Body of pancreas (tissue), 4 donors: ENCODE measurements at regions not wholly inside any gene's neighbourhood (a gene's known extent, or its start where the extent isn't known, plus 50 kb on each side); places are given as distances from the start of the nearest gene placed in this dataset.

Experiments
- ATAC-seq: fragments of 150-250 bp; one replicate; pipeline ENCODE4 v1.9.1; 2016
- DNase-seq, 4 donors: peaks; one replicate each; pipeline ENCODE4 v3.0.0-alpha.2; 2019
- H3K27ac ChIP-seq, 4 donors: fragments of 200-600 bp; sonication (generic); 1 replicate in 3 of 4; 2 replicates in 1 of 4; pipeline versions ENCODE4 v1.5.1 to v1.6.1; 2016 to 2019; ENCODE audit warnings: mild to moderate bottlenecking in 1 of 4, mixed read lengths in 1 of 4, moderate library complexity in 1 of 4
- H3K27me3 ChIP-seq, 2 donors: fragments of 200-600 bp; sonication (generic); one replicate each; pipeline ENCODE4 v1.6.0; 2016; ENCODE audit warnings: mild to moderate bottlenecking in 1 of 2
- H3K36me3 ChIP-seq, 2 donors: fragments of 200-600 bp; sonication (generic); replicated peaks in 1 of 2; 2 replicates each; pipeline ENCODE4 v1.5.1; 2016; ENCODE audit warnings: low read depth in 2 of 2; ENCODE audit not compliant: insufficient read depth in 1 of 2
- H3K4me1 ChIP-seq: fragments of 200-600 bp; sonication (generic); one replicate; pipeline ENCODE4 v1.6.0; 2016
- H3K4me3 ChIP-seq, 2 donors: fragments of 200-600 bp; sonication (generic); 1 replicate in 1 of 2; 2 replicates in 1 of 2; pipeline ENCODE4 v1.5.1; 2016 to 2019
- H3K9me3 ChIP-seq, 3 donors: fragments of 200-600 bp; sonication (generic); 1 replicate in 2 of 3; 2 replicates in 1 of 3; pipeline ENCODE4 v1.5.1; 2016
- POLR2A ChIP-seq, 3 donors: fragments of 450-650 bp; IDR thresholded peaks; one replicate each; pipeline ENCODE4 v1.6.1; 2016; ENCODE audit warnings: antibody characterized with exemption in 3 of 3, mild to moderate bottlenecking in 2 of 3
- WGBS, 2 donors: methylation state at CpG; one replicate each; pipeline ENCODE4 v1.1.5; 2017; 5-methylcytosine and 5-hydroxymethylcytosine counted together
- intact Hi-C: fragments of 100-400 bp; cut with DNase I; formaldehyde crosslinking; loops from one replicate; pipeline ENCODE4 v1.15.1; 2023
- TF ChIP-seq, protein P1 (sequence below), 7 experiments: fragments of 450-650 bp in 4 of 7; fragments of 200-600 bp in 3 of 7; sonication (generic) in 3 of 7; IDR thresholded peaks; one replicate each; pipeline ENCODE4 v1.5.1; 2016 to 2019; ENCODE audit warnings: antibody characterized with exemption in 7 of 7

DNA sequence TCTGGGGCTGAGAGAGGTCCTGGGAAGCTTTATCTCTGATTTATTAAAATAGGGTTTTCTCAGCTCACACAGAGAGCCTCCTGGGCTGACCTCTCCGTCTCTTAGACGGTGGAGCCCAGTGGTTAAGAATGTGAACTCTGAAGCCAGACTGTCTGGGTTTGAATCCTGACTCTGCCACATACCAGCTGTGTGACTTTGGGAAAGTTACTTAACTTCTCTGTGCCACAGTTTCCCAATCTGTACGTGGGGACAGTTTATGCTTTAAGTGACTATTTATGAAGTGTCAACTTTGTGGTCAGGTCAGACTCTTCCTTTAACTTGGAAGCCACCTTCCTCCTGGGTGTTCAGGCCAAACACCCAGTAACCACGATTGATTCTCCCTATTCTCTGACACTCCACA lies 290.9 kb downstream of the AACS start:
- DNase-seq (no peak), ATAC-seq (no peak)
- WGBS, 2 donors: 66 to 70% methylated on average over 4 of the region's 4 CpGs
- intact Hi-C loops: no loop called here
- no peaks in the 10 kb centered on the region for H3K27me3 ChIP-seq
- H3K4me3 ChIP-seq: no peak overlapping the region
- no peak overlapping the region for H3K27ac ChIP-seq
- no peak for TF ChIP-seq POLR2A (IDR thresholded peaks at IDR 0.05)
- TF ChIP-seq, protein P1, sequence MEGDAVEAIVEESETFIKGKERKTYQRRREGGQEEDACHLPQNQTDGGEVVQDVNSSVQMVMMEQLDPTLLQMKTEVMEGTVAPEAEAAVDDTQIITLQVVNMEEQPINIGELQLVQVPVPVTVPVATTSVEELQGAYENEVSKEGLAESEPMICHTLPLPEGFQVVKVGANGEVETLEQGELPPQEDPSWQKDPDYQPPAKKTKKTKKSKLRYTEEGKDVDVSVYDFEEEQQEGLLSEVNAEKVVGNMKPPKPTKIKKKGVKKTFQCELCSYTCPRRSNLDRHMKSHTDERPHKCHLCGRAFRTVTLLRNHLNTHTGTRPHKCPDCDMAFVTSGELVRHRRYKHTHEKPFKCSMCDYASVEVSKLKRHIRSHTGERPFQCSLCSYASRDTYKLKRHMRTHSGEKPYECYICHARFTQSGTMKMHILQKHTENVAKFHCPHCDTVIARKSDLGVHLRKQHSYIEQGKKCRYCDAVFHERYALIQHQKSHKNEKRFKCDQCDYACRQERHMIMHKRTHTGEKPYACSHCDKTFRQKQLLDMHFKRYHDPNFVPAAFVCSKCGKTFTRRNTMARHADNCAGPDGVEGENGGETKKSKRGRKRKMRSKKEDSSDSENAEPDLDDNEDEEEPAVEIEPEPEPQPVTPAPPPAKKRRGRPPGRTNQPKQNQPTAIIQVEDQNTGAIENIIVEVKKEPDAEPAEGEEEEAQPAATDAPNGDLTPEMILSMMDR (IDR thresholded peaks at IDR 0.05): no peak
- no peaks in the 10 kb centered on the region for H3K36me3 ChIP-seq
- no peaks in the 10 kb centered on the region for H3K9me3 ChIP-seq
- no peaks in the 10 kb centered on the region for H3K4me1 ChIP-seq

DNA sequence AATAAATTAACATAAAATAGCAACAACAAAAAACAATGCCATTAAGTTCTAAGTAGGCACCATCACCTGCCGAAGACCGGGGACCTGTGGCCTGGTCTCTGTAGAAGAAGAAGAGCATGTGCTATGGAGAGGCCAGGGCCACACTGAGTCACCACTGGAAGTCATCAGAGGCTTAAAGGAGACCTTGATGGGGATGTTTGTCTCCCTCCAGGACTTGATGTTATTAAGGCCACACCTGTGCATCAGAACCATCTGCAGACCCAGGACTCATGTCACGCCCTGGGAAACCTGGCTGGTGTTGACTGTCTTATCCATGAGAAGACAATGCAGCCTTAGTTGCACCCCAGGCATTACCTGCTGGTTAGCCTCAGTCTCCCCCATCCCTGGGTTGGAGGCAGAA lies 292.3 kb downstream of the AACS start:
- H3K27me3 ChIP-seq: no peaks in the 10 kb centered on the region
- WGBS, 2 donors: 87 to 98% methylated on average over 3 of the region's 3 CpGs
- H3K36me3 ChIP-seq: no peaks in the 10 kb centered on the region
- H3K4me1 ChIP-seq: no peaks in the 10 kb centered on the region
- ATAC-seq: no peak
- no peak overlapping the region for H3K4me3 ChIP-seq
- intact Hi-C loops: no loop called here
- DNase-seq: no peak
- no peak overlapping the region for H3K27ac ChIP-seq
- no peaks in the 10 kb centered on the region for H3K9me3 ChIP-seq
- TF ChIP-seq POLR2A (IDR thresholded peaks at IDR 0.05): no peak
- TF ChIP-seq, protein P1 (IDR thresholded peaks at IDR 0.05): no peak

DNA sequence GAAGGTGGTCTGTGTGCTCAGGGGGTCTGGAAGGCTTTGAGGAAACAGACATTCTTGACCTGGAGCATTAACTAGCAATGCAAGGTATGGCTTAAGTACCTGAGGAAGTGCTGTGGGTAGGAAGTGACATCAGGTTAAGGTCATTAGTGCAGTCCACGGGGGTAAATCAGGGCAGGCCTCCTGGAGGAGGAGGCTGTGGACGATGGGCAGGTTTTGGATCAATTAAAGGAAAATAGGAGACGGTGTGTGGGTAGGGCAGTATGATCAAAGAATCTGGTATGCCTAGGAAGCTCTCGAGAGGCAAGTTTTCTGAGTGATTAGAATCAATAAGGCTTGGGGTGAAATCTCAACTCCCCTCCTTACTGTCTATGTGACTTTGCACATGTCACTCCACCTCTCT lies 295.3 kb downstream of the AACS start:
- Histone ChIP-seq H3K36me3 (no peaks in the 10 kb centered on the region), H3K27ac (no peak overlapping the region), H3K4me1 (no peaks in the 10 kb centered on the region), H3K27me3 (no peaks in the 10 kb centered on the region), H3K4me3 (no peak overlapping the region), H3K9me3 (no peaks in the 10 kb centered on the region)
- intact Hi-C loops: no loop called here
- no peak for TF ChIP-seq POLR2A (IDR thresholded peaks at IDR 0.05)
- TF ChIP-seq, protein P1 (IDR thresholded peaks at IDR 0.05): no peak
- no peak for DNase-seq
- WGBS, 2 donors: 44 to 55% methylated on average over 4 of the region's 4 CpGs
- no peak for ATAC-seq

DNA sequence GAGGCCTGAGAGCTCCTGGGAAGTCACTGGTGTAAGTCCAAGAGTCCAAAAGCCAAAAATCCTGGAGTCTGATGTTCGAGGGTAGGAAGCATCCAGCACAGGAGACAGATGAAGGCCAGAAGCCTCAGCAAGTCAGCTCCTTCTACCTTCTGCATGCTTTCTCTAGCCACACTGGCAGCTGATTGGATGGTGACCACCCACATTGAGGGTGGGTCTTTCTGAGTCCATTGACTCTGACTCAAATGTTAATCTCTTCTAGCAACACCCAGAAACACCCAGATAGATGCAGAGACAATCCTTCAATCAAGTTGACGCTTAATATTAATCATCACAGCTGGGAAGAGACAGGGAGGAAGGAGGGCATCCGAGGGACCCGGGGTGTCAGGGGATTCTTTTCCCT lies 305.8 kb downstream of the AACS start:
- no peaks in the 10 kb centered on the region for H3K27me3 ChIP-seq
- ATAC-seq: no peak
- WGBS, 2 donors: 48% methylated on average over 4 of the region's 4 CpGs
- no peak overlapping the region for H3K4me3 ChIP-seq
- no peaks in the 10 kb centered on the region for H3K9me3 ChIP-seq
- TF ChIP-seq, protein P1 (IDR thresholded peaks at IDR 0.05): no peak
- no peak for TF ChIP-seq POLR2A (IDR thresholded peaks at IDR 0.05)
- no peak for DNase-seq
- intact Hi-C loops: no loop called here
- no peaks in the 10 kb centered on the region for H3K36me3 ChIP-seq
- H3K4me1 ChIP-seq: no peaks in the 10 kb centered on the region
- H3K27ac ChIP-seq: no peak overlapping the region

DNA sequence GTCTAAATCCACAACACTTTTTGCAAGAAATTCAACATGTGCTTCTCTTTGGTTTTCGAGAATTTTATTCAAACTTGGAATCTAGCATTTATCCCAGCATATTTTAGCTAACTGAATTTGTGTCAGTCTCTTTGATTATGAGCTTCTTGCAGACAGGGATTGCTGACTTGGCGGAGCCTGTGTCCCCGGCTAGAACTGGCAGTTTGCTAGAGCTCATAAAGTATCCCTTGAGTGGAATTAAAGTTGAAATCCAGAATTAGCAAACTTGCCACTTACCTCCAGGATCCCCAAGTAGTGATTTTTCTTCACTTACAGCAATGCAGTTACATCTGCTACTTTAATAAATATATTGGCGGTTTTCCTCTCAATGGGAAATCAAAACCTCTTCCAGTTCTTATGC lies 306.9 kb downstream of the AACS start:
- H3K27me3 ChIP-seq: no peaks in the 10 kb centered on the region
- intact Hi-C loops: no loop called here

More for the DNA sequence above, 306.9 kb downstream of the AACS start:
- no peak for DNase-seq
- Histone ChIP-seq H3K9me3 (no peaks in the 10 kb centered on the region), H3K27ac (no peak overlapping the region), H3K36me3 (no peaks in the 10 kb centered on the region), H3K4me3 (no peak overlapping the region), H3K4me1 (no peaks in the 10 kb centered on the region)
- 75 to 80% methylated on average over 4 of the region's 4 CpGs for WGBS, 2 donors
- no peak for ATAC-seq
- TF ChIP-seq, protein P1 (IDR thresholded peaks at IDR 0.05): no peak
- no peak for TF ChIP-seq POLR2A (IDR thresholded peaks at IDR 0.05)
